GM12891 (cell line): ENCODE measurements at regions not wholly inside any gene's neighbourhood (a gene's known extent, or its start where the extent isn't known, plus 50 kb on each side); places are given as distances from the start of the nearest gene placed in this dataset.

Source experiments
- PAX5 ChIP-seq: IDR thresholded peaks from 2 replicates; pipeline ENCODE4 v1.6.1; 2011; ENCODE audit warnings: low read length, moderate library complexity, mild to moderate bottlenecking; ENCODE audit not compliant: insufficient read depth, severe bottlenecking
- POLR2A ChIP-seq: IDR thresholded peaks from 2 replicates; pipeline ENCODE4 v1.6.1; 2011; ENCODE audit warnings: low read depth, low read length, control low read depth
- POLR2AphosphoS5 ChIP-seq: IDR thresholded peaks from 2 replicates; pipeline ENCODE4 v1.6.1; 2011; ENCODE audit warnings: low read depth, low read length, control low read depth
- POU2F2 ChIP-seq: IDR thresholded peaks from 2 replicates; pipeline ENCODE4 v1.6.1; 2011; ENCODE audit warnings: low read depth, mild to moderate bottlenecking, control low read depth, low read length, moderate library complexity
- TAF1 ChIP-seq: IDR thresholded peaks from 2 replicates; pipeline ENCODE4 v1.6.1; 2011; ENCODE audit warnings: low read depth, low read length, control low read depth

DNA sequence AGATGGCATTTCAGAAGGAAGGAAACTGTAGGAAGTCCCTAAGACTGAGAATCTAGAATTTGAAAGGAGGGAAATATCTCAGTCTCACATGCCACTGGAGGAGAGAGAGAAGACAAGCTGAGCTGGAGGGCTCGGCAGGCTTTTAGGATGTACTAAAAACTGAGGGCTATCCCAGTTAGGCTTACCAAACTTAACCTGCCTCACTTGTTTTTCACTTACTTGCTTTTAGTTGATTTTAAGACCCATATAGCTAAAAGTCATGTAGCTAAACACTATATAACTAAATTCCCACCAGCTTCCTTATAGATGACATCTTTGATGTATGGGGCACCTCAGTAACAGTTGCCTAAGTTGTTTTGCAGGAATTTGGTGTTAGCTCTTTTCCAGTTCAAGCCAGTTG lies 288.0 kb downstream of the DOK5 start:
- TF ChIP-seq POLR2A (no peak), POLR2AphosphoS5 (no peak), TAF1 (no peak), POU2F2 (no peak), PAX5 (no peak)
